WTC11 (cell line): ENCODE measurements at regions not wholly inside any gene's neighbourhood (a gene's known extent, or its start where the extent isn't known, plus 50 kb on each side); places are given as distances from the start of the nearest gene placed in this dataset.
"Not testable (repeated sequence)": the region's sequence is repeated elsewhere in the genome, so short reads cannot be mapped to it uniquely, and the experiment has no call there.

Source experiments
- ATAC-seq: fragments of 200-7000 bp; cut with Tn5 transposase; 2 replicates; pipeline ENCODE4 v1.10.0; 2021; ENCODE audit warnings: mild to moderate bottlenecking, moderate library complexity
- CTCF ChIA-PET: fragments of 300-600 bp; sonication (Branson Sonifier 250); formaldehyde crosslinking; loops from one replicate; lab custom pipeline; 2021; ENCODE audit warnings: antibody characterized with exemption; lab: Charles Lee
- POLR2A ChIA-PET: fragments of 350-600 bp; sonication (Branson Sonifier 250); formaldehyde crosslinking; loops from one replicate; lab custom pipeline; 2021; ENCODE audit warnings: antibody characterized with exemption; lab: Charles Lee
- DNase-seq: peaks from one replicate; pipeline ENCODE4 v3.0.0; 2021; ENCODE audit warnings: low spot score
- H3K27ac Mint-ChIP-seq: 2 replicates; pipeline ENCODE4 v1.8.0; 2021; ENCODE audit warnings: mixed read lengths
- H3K27me3 Mint-ChIP-seq: 2 replicates; pipeline ENCODE4 v1.8.0; 2021; ENCODE audit warnings: low read depth, mild to moderate bottlenecking, moderate library complexity, mixed read lengths
- H3K36me3 Mint-ChIP-seq: 2 replicates; pipeline ENCODE4 v1.8.0; 2021; ENCODE audit warnings: mixed read lengths
- H3K4me1 Mint-ChIP-seq: 2 replicates; pipeline ENCODE4 v1.8.0; 2022; ENCODE audit warnings: mixed read lengths
- H3K4me3 Mint-ChIP-seq: 2 replicates; pipeline ENCODE4 v1.8.0; 2021; ENCODE audit warnings: mild to moderate bottlenecking, moderate library complexity, mixed read lengths
- H3K9me3 Mint-ChIP-seq: 2 replicates; pipeline ENCODE4 v1.8.0; 2021; ENCODE audit warnings: mixed read lengths
- ATF6 ChIP-seq: sonication (generic); formaldehyde crosslinking; IDR thresholded peaks from 2 replicates; pipeline ENCODE4 v1.8.1; 2023; ENCODE audit warnings: mild to moderate bottlenecking, missing genetic modification reagents
- CREM ChIP-seq: sonication (generic); formaldehyde crosslinking; IDR thresholded peaks from 2 replicates; pipeline ENCODE4 v1.8.1; 2022; ENCODE audit warnings: mild to moderate bottlenecking, missing genetic modification reagents, moderate library complexity
- E2F5 ChIP-seq: sonication (generic); formaldehyde crosslinking; IDR thresholded peaks from 2 replicates; pipeline ENCODE4 v1.8.1; 2022; ENCODE audit warnings: mild to moderate bottlenecking, moderate library complexity, missing genetic modification reagents
- ERG ChIP-seq: fragments of 250-450 bp; sonication (Bioruptor Pico); IDR thresholded peaks from 2 replicates; pipeline ENCODE4 v1.8.0; 2021; ENCODE audit warnings: mild to moderate bottlenecking
- ESRRA ChIP-seq: sonication (generic); formaldehyde crosslinking; IDR thresholded peaks from 2 replicates; pipeline ENCODE4 v1.8.1; 2022; ENCODE audit warnings: mild to moderate bottlenecking, missing genetic modification reagents, borderline replicate concordance
- ETV6 ChIP-seq: sonication (generic); formaldehyde crosslinking; IDR thresholded peaks from 2 replicates; pipeline ENCODE4 v1.8.1; 2022; ENCODE audit warnings: mild to moderate bottlenecking, missing genetic modification reagents
- HMGXB4 ChIP-seq: sonication (generic); formaldehyde crosslinking; IDR thresholded peaks from 2 replicates; pipeline ENCODE4 v1.8.1; 2023; ENCODE audit warnings: mild to moderate bottlenecking, moderate library complexity, missing genetic modification reagents
- IRF2 ChIP-seq: sonication (generic); formaldehyde crosslinking; IDR thresholded peaks from 2 replicates; pipeline ENCODE4 v1.8.0; 2022; ENCODE audit warnings: low read depth, missing genetic modification reagents, borderline replicate concordance
- MYBL2 ChIP-seq: sonication (generic); formaldehyde crosslinking; IDR thresholded peaks from 2 replicates; pipeline ENCODE4 v1.8.1; 2023; ENCODE audit warnings: mild to moderate bottlenecking, moderate library complexity, missing genetic modification reagents
- NR1H2 ChIP-seq: sonication (generic); formaldehyde crosslinking; IDR thresholded peaks from 2 replicates; pipeline ENCODE4 v1.9.0; 2021; ENCODE audit warnings: mild to moderate bottlenecking, moderate library complexity, missing genetic modification reagents
- PREB ChIP-seq: sonication (generic); formaldehyde crosslinking; IDR thresholded peaks from 2 replicates; pipeline ENCODE4 v1.8.1; 2022; ENCODE audit warnings: mild to moderate bottlenecking, missing genetic modification reagents, moderate library complexity, borderline replicate concordance
- RORB ChIP-seq: fragments of 250-450 bp; sonication (Bioruptor Pico); IDR thresholded peaks from 2 replicates; pipeline ENCODE4 v1.9.0; 2021; ENCODE audit warnings: mild to moderate bottlenecking
- SP1 ChIP-seq: sonication (generic); formaldehyde crosslinking; conservative IDR thresholded peaks from 2 replicates; pipeline ENCODE4 v1.8.1; 2022; ENCODE audit warnings: missing genetic modification reagents
- USF1 ChIP-seq: sonication (generic); formaldehyde crosslinking; IDR thresholded peaks from 2 replicates; pipeline ENCODE4 v1.8.0; 2022; ENCODE audit warnings: mild to moderate bottlenecking, missing genetic modification reagents
- ZNF121 ChIP-seq: sonication (generic); formaldehyde crosslinking; IDR thresholded peaks from 2 replicates; pipeline ENCODE4 v1.8.0; 2023; ENCODE audit warnings: missing genetic modification reagents
- ZNF317 ChIP-seq: sonication (generic); formaldehyde crosslinking; IDR thresholded peaks from 2 replicates; pipeline ENCODE4 v1.8.1; 2023; ENCODE audit warnings: low read depth, mild to moderate bottlenecking, moderate library complexity, missing genetic modification reagents, borderline replicate concordance
- ZNF425 ChIP-seq: fragments of 250-450 bp; sonication (Bioruptor Pico); conservative IDR thresholded peaks from 2 replicates; pipeline ENCODE4 v1.9.0; 2021; ENCODE audit warnings: mild to moderate bottlenecking

- Mint-ChIP-seq H3K9me3 (peaks cover 25% of the 10 kb centered on the region), H3K27ac (no peak overlapping the region), H3K4me3 (no peak overlapping the region), H3K27me3 (no peaks in the 10 kb centered on the region), H3K4me1 (no peaks in the 10 kb centered on the region), H3K36me3 (no peaks in the 10 kb centered on the region)
- ATAC-seq (no peak), DNase-seq (no peak)
- ChIA-PET POLR2A (no interaction called here), CTCF (no interaction called here)
- no peak for TF ChIP-seq IRF2
- no peak for TF ChIP-seq USF1
- no peak for TF ChIP-seq MYBL2 (CRISPR knock-in tag)
- TF ChIP-seq ESRRA (CRISPR knock-in tag): no peak
- no peak for TF ChIP-seq ATF6 (CRISPR knock-in tag)
- TF ChIP-seq PREB (CRISPR knock-in tag): no peak
- TF ChIP-seq SP1: no peak
Measured at GRCh38 chr6:128704601-128705000, 178.3 kb upstream of the LAMA2 start.

- peaks cover 25% of the 10 kb centered on the region for H3K9me3 Mint-ChIP-seq
- H3K27me3 Mint-ChIP-seq, H3K36me3 Mint-ChIP-seq, POLR2A ChIA-PET, H3K4me1 Mint-ChIP-seq, ATAC-seq, CTCF ChIA-PET, H3K27ac Mint-ChIP-seq, H3K4me3 Mint-ChIP-seq: not testable (repeated sequence)
- DNase-seq: peak; percentile 38
Measured at GRCh38 chr6:128703794-128704193, 179.1 kb upstream of the LAMA2 start.

- ChIA-PET POLR2A (no interaction called here), CTCF (no interaction called here)
- Mint-ChIP-seq H3K27me3 (no peaks in the 10 kb centered on the region), H3K4me3 (no peak overlapping the region), H3K27ac (no peak overlapping the region), H3K9me3 (0 out of 2 replicates have a peak, but pooled peaks cover under 1% of the 10 kb centered on the region), H3K4me1 (no peaks in the 10 kb centered on the region), H3K36me3 (no peaks in the 10 kb centered on the region)
- ATAC-seq: no peak
- DNase-seq: no peak
- TF ChIP-seq ZNF425 (CRISPR knock-in tag) (no peak), NR1H2 (CRISPR knock-in tag) (no peak), ZNF121 (no peak), E2F5 (CRISPR knock-in tag) (no peak), HMGXB4 (CRISPR knock-in tag) (no peak), ESRRA (CRISPR knock-in tag) (no peak), ERG (CRISPR knock-in tag) (no peak), RORB (CRISPR knock-in tag) (no peak), ETV6 (CRISPR knock-in tag) (no peak), ZNF317 (CRISPR knock-in tag) (no peak), CREM (CRISPR knock-in tag) (no peak)
Measured at GRCh38 chr6:128696691-128697689, 176.6 kb upstream of the PTPRK start.
